ENCODE measurements at regions not wholly inside any gene's neighbourhood (a gene's known extent, or its start where the extent isn't known, plus 50 kb on each side); places are given as distances from the start of the nearest gene placed in this dataset.

GRCh38 chr2:43019536-43020183 is 206.7 kb downstream of the ZFP36L2 start:
- TF ChIP-seq, protein P1, sequence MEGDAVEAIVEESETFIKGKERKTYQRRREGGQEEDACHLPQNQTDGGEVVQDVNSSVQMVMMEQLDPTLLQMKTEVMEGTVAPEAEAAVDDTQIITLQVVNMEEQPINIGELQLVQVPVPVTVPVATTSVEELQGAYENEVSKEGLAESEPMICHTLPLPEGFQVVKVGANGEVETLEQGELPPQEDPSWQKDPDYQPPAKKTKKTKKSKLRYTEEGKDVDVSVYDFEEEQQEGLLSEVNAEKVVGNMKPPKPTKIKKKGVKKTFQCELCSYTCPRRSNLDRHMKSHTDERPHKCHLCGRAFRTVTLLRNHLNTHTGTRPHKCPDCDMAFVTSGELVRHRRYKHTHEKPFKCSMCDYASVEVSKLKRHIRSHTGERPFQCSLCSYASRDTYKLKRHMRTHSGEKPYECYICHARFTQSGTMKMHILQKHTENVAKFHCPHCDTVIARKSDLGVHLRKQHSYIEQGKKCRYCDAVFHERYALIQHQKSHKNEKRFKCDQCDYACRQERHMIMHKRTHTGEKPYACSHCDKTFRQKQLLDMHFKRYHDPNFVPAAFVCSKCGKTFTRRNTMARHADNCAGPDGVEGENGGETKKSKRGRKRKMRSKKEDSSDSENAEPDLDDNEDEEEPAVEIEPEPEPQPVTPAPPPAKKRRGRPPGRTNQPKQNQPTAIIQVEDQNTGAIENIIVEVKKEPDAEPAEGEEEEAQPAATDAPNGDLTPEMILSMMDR (conservative IDR thresholded peaks at IDR 0.05), result no peak
- no peak for TF ChIP-seq ZFX (IDR thresholded peaks at IDR 0.05)
